ENCODE measurements at regions not wholly inside any gene's neighbourhood (a gene's known extent, or its start where the extent isn't known, plus 50 kb on each side); places are given as distances from the start of the nearest gene placed in this dataset.
"Not testable (repeated sequence)": the region's sequence is repeated elsewhere in the genome, so short reads cannot be mapped to it uniquely, and the experiment has no call there.

- DNase-seq: no peak
Measured at GRCh38 chr17:71849783-71850768, 270.7 kb upstream of the SOX9 start.

GRCh38 chr17:71850812-71851211 is 270.0 kb upstream of the SOX9 start:
- no peak for DNase-seq

GRCh38 chr17:71855010-71855409 is 265.8 kb upstream of the SOX9 start:
- DNase-seq: no peak

GRCh38 chr17:71864755-71865154 is 256.1 kb upstream of the SOX9 start:
- no peak for DNase-seq

- no peak for DNase-seq
Measured at GRCh38 chr17:71866095-71866494, 254.7 kb upstream of the SOX9 start.

- DNase-seq: no peak
Measured at GRCh38 chr17:71869293-71869692, 251.5 kb upstream of the SOX9 start.

- no peak for DNase-seq
Measured at GRCh38 chr17:71869841-71870545, 250.8 kb upstream of the SOX9 start.

- DNase-seq: no peak
Measured at GRCh38 chr17:71870546-71870862, 250.3 kb upstream of the SOX9 start.

GRCh38 chr17:71872843-71873485 is 247.9 kb upstream of the SOX9 start:
- DNase-seq: no peak

GRCh38 chr17:71874773-71875172 is 246.0 kb upstream of the SOX9 start:
- DNase-seq: not testable (repeated sequence)

GRCh38 chr17:71878271-71878670 is 242.5 kb upstream of the SOX9 start:
- DNase-seq: no peak

GRCh38 chr17:71878998-71879397 is 241.8 kb upstream of the SOX9 start:
- no peak for DNase-seq

GRCh38 chr17:71881041-71881440 is 239.8 kb upstream of the SOX9 start:
- no peak for DNase-seq

- no peak for DNase-seq
Measured at GRCh38 chr17:71881581-71881980, 239.2 kb upstream of the SOX9 start.

GRCh38 chr17:71883258-71883657 is 237.6 kb upstream of the SOX9 start:
- DNase-seq: no peak

- no peak for DNase-seq
Measured at GRCh38 chr17:71883845-71884244, 237.0 kb upstream of the SOX9 start.

GRCh38 chr17:71885662-71886061 is 235.2 kb upstream of the SOX9 start:
- no peak for DNase-seq

GRCh38 chr17:71899317-71899716 is 221.5 kb upstream of the SOX9 start:
- no peak for DNase-seq

- no peak for DNase-seq
Measured at GRCh38 chr17:71900621-71901229, 220.1 kb upstream of the SOX9 start.

GRCh38 chr17:71902894-71903506 is 217.8 kb upstream of the SOX9 start:
- DNase-seq: no peak

- DNase-seq: peak in 1 of 5 experiments; percentile 6
Measured at GRCh38 chr17:71905376-71906031, 215.3 kb upstream of the SOX9 start.

- DNase-seq: no peak
Measured at GRCh38 chr17:71909155-71909554, 211.7 kb upstream of the SOX9 start.
